GM06990 (cell line): ENCODE measurements at regions not wholly inside any gene's neighbourhood (a gene's known extent, or its start where the extent isn't known, plus 50 kb on each side); places are given as distances from the start of the nearest gene placed in this dataset.
"Not testable (repeated sequence)": the region's sequence is repeated elsewhere in the genome, so short reads cannot be mapped to it uniquely, and the experiment has no call there.

Source experiments
- DNase-seq: peaks from one replicate; pipeline ENCODE4 v3.0.0-alpha.2; 2011; ENCODE audit not compliant: insufficient read length; ENCODE audit errors: extremely low read depth
- H3K27me3 ChIP-seq: replicated peaks from 2 replicates; pipeline ENCODE4 v1.6.0; 2011; ENCODE audit warnings: low read length; ENCODE audit not compliant: control insufficient read depth, insufficient read depth
- H3K36me3 ChIP-seq: 2 replicates; pipeline ENCODE4 v1.5.1; 2011; ENCODE audit warnings: low read length; ENCODE audit not compliant: control insufficient read depth, insufficient read depth
- H3K4me3 ChIP-seq: replicated peaks from 2 replicates; pipeline ENCODE4 v1.5.1; 2011; ENCODE audit warnings: low read depth, mild to moderate bottlenecking, control low read depth, low read length
- TF ChIP-seq, protein P1 (sequence below): IDR thresholded peaks from 2 replicates; pipeline ENCODE4 v1.5.1; 2011; ENCODE audit warnings: low read length, control low read depth, mild to moderate bottlenecking, inconsistent platforms; ENCODE audit not compliant: insufficient read depth, poor library complexity, severe bottlenecking

DNA sequence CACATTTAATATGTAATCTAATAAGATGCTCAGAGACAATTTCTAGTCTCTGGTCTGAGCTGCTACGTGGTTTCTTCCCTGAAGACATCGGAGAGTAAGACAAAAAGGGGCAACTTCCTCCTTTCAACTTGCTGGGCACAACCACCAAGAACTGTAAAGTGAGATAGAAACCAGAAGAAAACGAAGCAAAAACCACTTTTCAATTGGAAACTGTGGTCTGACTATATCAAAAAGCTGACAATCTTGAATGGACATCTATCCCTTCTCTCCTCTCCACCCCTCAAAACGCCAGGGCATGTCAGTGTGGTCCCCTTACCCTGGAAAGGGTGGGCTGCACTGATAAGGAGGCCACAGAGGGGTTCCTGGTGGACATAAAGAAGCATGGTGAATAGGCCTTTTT is 269.1 kb downstream of the CD83 start:
- no peak overlapping the region for H3K4me3 ChIP-seq
- H3K36me3 ChIP-seq = no peaks in the 10 kb centered on the region
- TF ChIP-seq, protein P1, sequence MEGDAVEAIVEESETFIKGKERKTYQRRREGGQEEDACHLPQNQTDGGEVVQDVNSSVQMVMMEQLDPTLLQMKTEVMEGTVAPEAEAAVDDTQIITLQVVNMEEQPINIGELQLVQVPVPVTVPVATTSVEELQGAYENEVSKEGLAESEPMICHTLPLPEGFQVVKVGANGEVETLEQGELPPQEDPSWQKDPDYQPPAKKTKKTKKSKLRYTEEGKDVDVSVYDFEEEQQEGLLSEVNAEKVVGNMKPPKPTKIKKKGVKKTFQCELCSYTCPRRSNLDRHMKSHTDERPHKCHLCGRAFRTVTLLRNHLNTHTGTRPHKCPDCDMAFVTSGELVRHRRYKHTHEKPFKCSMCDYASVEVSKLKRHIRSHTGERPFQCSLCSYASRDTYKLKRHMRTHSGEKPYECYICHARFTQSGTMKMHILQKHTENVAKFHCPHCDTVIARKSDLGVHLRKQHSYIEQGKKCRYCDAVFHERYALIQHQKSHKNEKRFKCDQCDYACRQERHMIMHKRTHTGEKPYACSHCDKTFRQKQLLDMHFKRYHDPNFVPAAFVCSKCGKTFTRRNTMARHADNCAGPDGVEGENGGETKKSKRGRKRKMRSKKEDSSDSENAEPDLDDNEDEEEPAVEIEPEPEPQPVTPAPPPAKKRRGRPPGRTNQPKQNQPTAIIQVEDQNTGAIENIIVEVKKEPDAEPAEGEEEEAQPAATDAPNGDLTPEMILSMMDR = no peak
- H3K27me3 ChIP-seq = no peaks in the 10 kb centered on the region; the same call in 1 of the 2 replicates
- DNase-seq = no peak

DNA sequence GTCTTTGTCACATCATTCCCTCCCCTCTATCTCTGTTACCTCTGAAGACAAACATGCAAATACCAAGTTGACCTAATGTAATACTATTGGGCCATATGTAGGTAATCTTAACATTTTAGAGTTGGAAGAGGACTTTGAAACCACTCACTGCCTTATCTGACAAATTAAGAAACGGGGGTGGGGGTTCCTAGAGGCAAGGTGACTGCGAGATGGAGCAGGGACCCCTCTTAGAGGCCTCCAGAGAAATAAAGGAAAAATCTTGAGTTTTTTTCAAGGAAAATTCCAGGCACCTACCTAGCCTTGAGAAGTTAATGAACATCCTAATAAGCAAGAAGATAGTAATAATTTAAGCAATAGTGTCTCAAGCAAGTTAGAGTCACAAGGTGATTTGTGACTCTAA is 270.8 kb downstream of the CD83 start:
- Histone ChIP-seq H3K4me3 (no peak overlapping the region), H3K36me3 (no peaks in the 10 kb centered on the region), H3K27me3 (no peaks in the 10 kb centered on the region; the same call in 1 of the 2 replicates)
- TF ChIP-seq, protein P1 = no peak
- DNase-seq = no peak

DNA sequence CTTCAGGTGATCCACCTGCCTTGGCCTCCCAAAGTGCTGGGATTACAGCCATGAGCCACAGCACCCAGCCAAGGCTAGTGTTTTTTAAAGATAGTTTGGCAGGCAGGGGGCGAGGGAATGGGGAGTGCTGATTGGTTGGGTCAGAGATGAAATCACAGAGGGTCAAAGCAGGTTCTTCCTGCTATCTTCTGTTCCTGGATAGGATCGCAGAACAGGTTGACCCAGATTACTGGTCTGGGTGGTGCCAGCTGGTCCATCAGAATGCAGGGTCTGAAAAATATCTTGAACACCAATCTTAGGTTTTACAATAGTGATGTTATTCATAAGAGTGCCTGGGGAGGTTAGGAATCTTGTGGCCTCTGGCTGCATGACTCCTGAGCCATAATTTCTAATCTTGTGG is 272.2 kb downstream of the CD83 start:
- not testable (repeated sequence) for H3K36me3 ChIP-seq, H3K27me3 ChIP-seq, DNase-seq, H3K4me3 ChIP-seq

DNA sequence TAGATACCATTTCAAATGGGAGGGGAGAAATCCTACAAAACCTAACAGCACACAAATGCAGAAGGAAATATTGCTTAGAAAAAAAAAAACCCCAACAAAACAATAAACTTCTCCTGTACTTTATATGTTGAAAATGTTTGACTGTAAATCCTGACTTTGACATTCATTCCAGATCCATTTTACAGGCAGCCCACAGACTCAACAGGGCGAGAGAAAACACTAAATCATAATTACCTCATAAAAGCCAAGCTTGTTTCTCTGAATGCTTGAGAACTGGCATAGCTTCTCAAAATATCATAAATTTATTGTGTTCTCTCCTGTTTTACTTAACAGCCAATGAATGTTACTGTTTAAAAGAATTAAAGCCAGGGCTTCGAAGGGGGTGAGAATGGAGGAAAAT is 273.2 kb downstream of the CD83 start:
- TF ChIP-seq, protein P1 = no peak
- DNase-seq = no peak
- Histone ChIP-seq H3K4me3 (no peak overlapping the region), H3K36me3 (no peaks in the 10 kb centered on the region), H3K27me3 (no peaks in the 10 kb centered on the region; the same call in 1 of the 2 replicates)

DNA sequence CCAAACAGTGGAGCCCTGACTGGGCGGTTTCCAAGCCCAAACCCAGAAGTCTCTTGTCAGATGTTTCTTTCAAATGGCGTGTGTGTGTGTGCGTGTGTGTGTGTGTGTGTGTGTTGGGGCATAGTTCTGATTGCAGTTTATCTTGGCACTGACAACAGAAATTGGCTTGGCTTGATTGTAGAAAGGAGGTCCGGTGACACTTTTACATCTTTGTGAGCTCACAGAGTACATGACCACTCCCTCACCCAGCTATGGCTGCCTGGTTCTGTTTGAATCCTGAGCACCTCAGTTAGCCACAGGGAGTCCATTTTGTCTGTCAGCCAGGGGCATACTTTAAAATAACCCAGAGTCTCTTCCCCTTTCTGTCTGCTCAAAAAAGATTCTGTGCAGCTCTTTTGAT is 276.3 kb downstream of the CD83 start:
- DNase-seq = no peak
- no peak overlapping the region for H3K4me3 ChIP-seq
- no peaks in the 10 kb centered on the region for H3K36me3 ChIP-seq
- TF ChIP-seq, protein P1 = no peak
- H3K27me3 ChIP-seq = no peaks in the 10 kb centered on the region; the same call in 1 of the 2 replicates

DNA sequence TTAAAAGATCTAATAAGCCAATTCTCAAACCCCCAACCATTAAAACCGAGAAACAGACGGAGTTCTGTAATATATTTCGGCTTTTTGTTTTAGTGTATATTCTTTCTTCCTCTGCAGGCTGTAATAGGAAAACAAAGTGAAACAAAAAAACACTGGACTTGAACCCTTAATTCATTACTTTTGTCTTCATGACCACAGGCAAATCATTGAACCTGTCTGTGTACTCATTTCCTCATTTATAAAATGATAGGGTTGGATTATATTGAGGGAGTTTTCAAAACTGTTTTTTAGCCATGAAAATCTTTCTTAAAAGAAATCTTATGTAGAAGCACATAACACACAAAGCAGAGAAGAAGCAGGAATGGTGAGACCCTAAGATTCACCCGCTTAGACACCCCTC is 278.8 kb downstream of the CD83 start:
- no peak overlapping the region for H3K4me3 ChIP-seq
- DNase-seq = no peak
- TF ChIP-seq, protein P1 = no peak
- H3K36me3 ChIP-seq = no peaks in the 10 kb centered on the region
- H3K27me3 ChIP-seq = no peaks in the 10 kb centered on the region
